Keratinocyte (primary cell): ENCODE measurements at regions not wholly inside any gene's neighbourhood (a gene's known extent, or its start where the extent isn't known, plus 50 kb on each side); places are given as distances from the start of the nearest gene placed in this dataset.
A peak's percentile ranks its signal among the peaks of the same experiment; 100 is the strongest.

Source experiments
- DNase-seq: peaks from one replicate; pipeline ENCODE4 v3.0.0-alpha.2; 2011; ENCODE audit warnings: low read depth, missing footprints, low spot score
- FAIRE-seq: peaks from 2 replicates; lab custom pipeline; 2011; peaks lifted over from hg19 to GRCh38; lab: Jason Lieb, UNC
- H2AFZ ChIP-seq: 2 replicates; pipeline ENCODE4 v1.6.0; 2012; ENCODE audit warnings: low read length, control low read depth, inconsistent platforms; ENCODE audit not compliant: control insufficient read depth
- H3K27ac ChIP-seq: 2 replicates; pipeline ENCODE4 v1.5.1; 2011; ENCODE audit warnings: low read length; ENCODE audit not compliant: control insufficient read depth, insufficient read depth
- H3K27me3 ChIP-seq: 3 replicates; pipeline ENCODE4 v1.6.0; 2011; ENCODE audit warnings: low read length; ENCODE audit not compliant: control insufficient read depth, insufficient read depth; ENCODE audit errors: extremely low read depth
- H3K36me3 ChIP-seq, 2 experiments: 2 replicates in 1 of 2; 3 replicates in 1 of 2; pipeline ENCODE4 v1.5.1; 2011; ENCODE audit warnings: low read length in 2 of 2, mild to moderate bottlenecking in 1 of 2; ENCODE audit not compliant: control insufficient read depth in 2 of 2, insufficient read depth in 2 of 2; ENCODE audit errors: extremely low read depth in 1 of 2
- H3K4me1 ChIP-seq: 3 replicates; pipeline ENCODE4 v1.5.1; 2011; ENCODE audit warnings: low read length; ENCODE audit not compliant: control insufficient read depth, insufficient read depth; ENCODE audit errors: extremely low read depth
- H3K4me2 ChIP-seq: 3 replicates; pipeline ENCODE4 v1.6.0; 2011; ENCODE audit warnings: low read depth, low read length; ENCODE audit not compliant: control insufficient read depth, insufficient read depth; ENCODE audit errors: extremely low read depth
- H3K4me3 ChIP-seq, 3 experiments: fragments of 200-600 bp in 1 of 3; sonication (generic) in 1 of 3; 2 replicates in 2 of 3; 3 replicates in 1 of 3; pipeline ENCODE4 v1.5.1; 2011 to 2016; ENCODE audit warnings: low read length in 3 of 3, mild to moderate bottlenecking in 3 of 3, control low read depth in 2 of 3, inconsistent platforms in 1 of 3, low read depth in 1 of 3, mixed read lengths in 1 of 3, mixed run types in 1 of 3, moderate library complexity in 1 of 3; ENCODE audit not compliant: control insufficient read depth in 2 of 3, insufficient read depth in 2 of 3; ENCODE audit errors: extremely low read depth in 1 of 3
- H3K79me2 ChIP-seq: 2 replicates; pipeline ENCODE4 v1.6.0; 2012; ENCODE audit warnings: low read length; ENCODE audit not compliant: control insufficient read depth, insufficient read depth
- H3K9ac ChIP-seq: 3 replicates; pipeline ENCODE4 v1.6.0; 2011; ENCODE audit warnings: low read length; ENCODE audit not compliant: control insufficient read depth, insufficient read depth; ENCODE audit errors: extremely low read depth
- H3K9me1 ChIP-seq: 3 replicates; pipeline ENCODE4 v1.6.0; 2011; ENCODE audit warnings: low read length; ENCODE audit not compliant: control insufficient read depth, insufficient read depth; ENCODE audit errors: extremely low read depth
- H3K9me3 ChIP-seq: 2 replicates; pipeline ENCODE4 v1.5.1; 2012; ENCODE audit warnings: low read depth, low read length; ENCODE audit not compliant: control insufficient read depth
- H4K20me1 ChIP-seq: 3 replicates; pipeline ENCODE4 v1.6.0; 2011; ENCODE audit warnings: low read length; ENCODE audit not compliant: control insufficient read depth, insufficient read depth; ENCODE audit errors: extremely low read depth
- EZH2 ChIP-seq: IDR thresholded peaks from one replicate; pipeline ENCODE4 v1.6.1; 2012; ENCODE audit warnings: inconsistent platforms, mild to moderate bottlenecking, low read length, moderate library complexity
- dilution Hi-C: fragments of 300-500 bp; cut with MboI; formaldehyde crosslinking; loops from one replicate; pipeline ENCODE4 v1.7.0; 2020; ENCODE audit warnings: low sequenced_read_pairs; ENCODE audit not compliant: extremely low pct_ligation_motif_present
- TF ChIP-seq, protein P1 (sequence below), 3 experiments: IDR thresholded peaks in 1 of 3; conservative IDR thresholded peaks in 1 of 3; optimal IDR thresholded peaks in 1 of 3; 2 replicates in 2 of 3; 3 replicates in 1 of 3; pipeline versions ENCODE3 to v1.5.1; 2011; ENCODE audit warnings: low read length in 3 of 3, mild to moderate bottlenecking in 3 of 3, moderate library complexity in 2 of 3, control low read depth in 1 of 3, inconsistent platforms in 1 of 3; ENCODE audit not compliant: insufficient read depth in 2 of 3; ENCODE audit errors: extremely low read depth in 1 of 3

DNA sequence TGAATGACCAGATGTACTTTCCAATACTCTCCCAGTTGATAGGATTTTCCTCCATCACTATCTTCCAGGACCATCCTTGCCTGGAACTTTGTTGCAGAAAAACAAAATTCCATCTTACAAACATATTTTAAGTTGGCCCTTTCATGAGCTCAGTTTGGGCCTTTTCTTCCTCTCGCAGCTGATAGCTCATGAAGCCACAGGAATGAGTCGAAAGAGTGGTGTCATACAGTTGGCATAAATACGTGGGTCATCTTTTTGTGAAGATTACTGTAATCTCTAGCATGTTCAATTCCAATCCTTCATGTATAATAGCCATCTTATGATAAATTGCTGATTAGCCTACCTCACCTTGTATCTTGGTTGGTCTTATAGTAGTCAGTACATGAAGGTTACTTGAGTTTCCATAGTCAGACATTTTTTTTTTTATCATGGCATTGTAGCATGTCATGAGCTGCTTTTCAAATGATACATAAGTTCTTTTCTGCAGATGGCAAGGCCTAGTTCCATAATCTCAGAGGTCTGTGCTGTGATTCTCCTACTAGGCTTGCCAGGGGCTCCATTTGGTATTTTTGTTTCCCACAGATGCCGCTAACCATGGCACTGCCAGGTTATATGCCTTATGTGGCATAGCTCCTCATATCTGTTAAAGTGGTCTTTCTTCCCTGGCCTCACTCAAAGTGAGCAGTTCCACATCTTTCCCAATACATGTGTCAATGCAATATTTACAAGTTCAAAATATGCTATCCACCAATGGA lies 380.6 kb upstream of the DCN start:
- H4K20me1 ChIP-seq = no peaks in the 10 kb centered on the region
- H3K9ac ChIP-seq = no peak overlapping the region
- no peak overlapping the region for H3K4me2 ChIP-seq
- dilution Hi-C loops = no loop called here
- no peak overlapping the region for H3K4me3 ChIP-seq
- DNase-seq (no peak), FAIRE-seq (no peak)
- H3K79me2 ChIP-seq = no peaks in the 10 kb centered on the region
- H3K9me3 ChIP-seq = no peaks in the 10 kb centered on the region
- no peaks in the 10 kb centered on the region for H3K9me1 ChIP-seq
- no peak overlapping the region for H3K27ac ChIP-seq
- TF ChIP-seq EZH2 = no peak
- TF ChIP-seq, protein P1, sequence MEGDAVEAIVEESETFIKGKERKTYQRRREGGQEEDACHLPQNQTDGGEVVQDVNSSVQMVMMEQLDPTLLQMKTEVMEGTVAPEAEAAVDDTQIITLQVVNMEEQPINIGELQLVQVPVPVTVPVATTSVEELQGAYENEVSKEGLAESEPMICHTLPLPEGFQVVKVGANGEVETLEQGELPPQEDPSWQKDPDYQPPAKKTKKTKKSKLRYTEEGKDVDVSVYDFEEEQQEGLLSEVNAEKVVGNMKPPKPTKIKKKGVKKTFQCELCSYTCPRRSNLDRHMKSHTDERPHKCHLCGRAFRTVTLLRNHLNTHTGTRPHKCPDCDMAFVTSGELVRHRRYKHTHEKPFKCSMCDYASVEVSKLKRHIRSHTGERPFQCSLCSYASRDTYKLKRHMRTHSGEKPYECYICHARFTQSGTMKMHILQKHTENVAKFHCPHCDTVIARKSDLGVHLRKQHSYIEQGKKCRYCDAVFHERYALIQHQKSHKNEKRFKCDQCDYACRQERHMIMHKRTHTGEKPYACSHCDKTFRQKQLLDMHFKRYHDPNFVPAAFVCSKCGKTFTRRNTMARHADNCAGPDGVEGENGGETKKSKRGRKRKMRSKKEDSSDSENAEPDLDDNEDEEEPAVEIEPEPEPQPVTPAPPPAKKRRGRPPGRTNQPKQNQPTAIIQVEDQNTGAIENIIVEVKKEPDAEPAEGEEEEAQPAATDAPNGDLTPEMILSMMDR (optimal IDR thresholded peaks at IDR 0.05 in 1 of 3, IDR thresholded peaks at IDR 0.05 in 1 of 3, conservative IDR thresholded peaks at IDR 0.05 in 1 of 3; ENCODE audit: extremely low read depth in 1 of 3, insufficient read depth in 2 of 3, low read length in 3 of 3) = no peak
- H3K36me3 ChIP-seq = no peaks in the 10 kb centered on the region
- no peaks in the 10 kb centered on the region for H3K4me1 ChIP-seq
- H3K27me3 ChIP-seq = no peaks in the 10 kb centered on the region
- no peak overlapping the region for H2AFZ ChIP-seq

DNA sequence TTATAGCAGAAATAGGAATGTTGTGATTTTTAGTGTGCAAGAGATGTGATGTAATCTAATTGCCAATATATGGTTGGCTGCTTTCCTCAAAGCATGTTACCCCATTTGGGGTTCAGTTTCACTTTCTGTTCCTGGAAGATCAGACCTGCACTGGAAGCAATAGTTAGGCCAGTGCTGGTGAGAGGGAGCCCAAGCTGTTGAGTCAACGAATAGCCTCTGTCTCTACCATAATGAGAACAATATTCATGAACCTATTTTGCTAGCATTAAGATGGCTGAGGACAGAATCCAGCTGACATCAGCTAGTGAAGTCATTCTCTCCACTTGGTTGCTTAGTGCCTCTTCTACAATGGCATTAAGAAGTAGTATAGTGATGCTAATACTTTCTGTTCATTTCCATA lies 379.9 kb upstream of the DCN start:
- H3K4me3 ChIP-seq = no peak overlapping the region
- H3K4me2 ChIP-seq = peak overlapping the region; percentile 38
- no peaks in the 10 kb centered on the region for H3K9me1 ChIP-seq
- H4K20me1 ChIP-seq = no peaks in the 10 kb centered on the region
- no peaks in the 10 kb centered on the region for H3K36me3 ChIP-seq
- no peaks in the 10 kb centered on the region for H3K79me2 ChIP-seq
- H3K27ac ChIP-seq = no peak overlapping the region
- H3K9me3 ChIP-seq = no peaks in the 10 kb centered on the region
- H2AFZ ChIP-seq = no peak overlapping the region
- H3K9ac ChIP-seq = no peak overlapping the region
- no peak for FAIRE-seq
- dilution Hi-C loops = no loop called here
- no peaks in the 10 kb centered on the region for H3K4me1 ChIP-seq
- TF ChIP-seq, protein P1 (optimal IDR thresholded peaks at IDR 0.05 in 1 of 3, IDR thresholded peaks at IDR 0.05 in 1 of 3, conservative IDR thresholded peaks at IDR 0.05 in 1 of 3; ENCODE audit: extremely low read depth in 1 of 3, insufficient read depth in 2 of 3, low read length in 3 of 3) = no peak
- TF ChIP-seq EZH2 = no peak
- H3K27me3 ChIP-seq = no peaks in the 10 kb centered on the region
- DNase-seq = no peak
